Fibroblast of lung (primary cell): ENCODE measurements at regions not wholly inside any gene's neighbourhood (a gene's known extent, or its start where the extent isn't known, plus 50 kb on each side); places are given as distances from the start of the nearest gene placed in this dataset.

ENCODE experiments used
- DNase-seq, 2 donors: peaks; one replicate each; pipeline versions ENCODE4 v3.0.0 to v3.0.0-alpha.2; 2010; ENCODE audit warnings: low read depth in 2 of 2
- H2AFZ ChIP-seq: 2 replicates; pipeline ENCODE4 v1.5.1; 2012; ENCODE audit warnings: low read length, control low read depth, inconsistent platforms
- H3K27ac ChIP-seq: 2 replicates; pipeline ENCODE4 v1.5.1; 2011; ENCODE audit warnings: low read length, control low read depth; ENCODE audit not compliant: insufficient read depth
- H3K27me3 ChIP-seq: 2 replicates; pipeline ENCODE4 v1.5.1; 2011; ENCODE audit warnings: mild to moderate bottlenecking, low read length; ENCODE audit not compliant: control insufficient read depth, insufficient read depth
- H3K36me3 ChIP-seq: 2 replicates; pipeline ENCODE4 v1.5.1; 2011; ENCODE audit warnings: low read length; ENCODE audit not compliant: control insufficient read depth, insufficient read depth
- H3K4me1 ChIP-seq: 2 replicates; pipeline ENCODE4 v1.5.1; 2011; ENCODE audit warnings: low read length; ENCODE audit not compliant: control insufficient read depth, insufficient read depth; ENCODE audit errors: extremely low read depth
- H3K4me2 ChIP-seq: 2 replicates; pipeline ENCODE4 v1.5.1; 2011; ENCODE audit warnings: low read length, control low read depth; ENCODE audit not compliant: insufficient read depth; ENCODE audit errors: extremely low read depth
- H3K4me3 ChIP-seq, 4 experiments: fragments of 200-600 bp in 1 of 4; sonication (generic) in 1 of 4; replicated peaks in 1 of 4; 2 replicates each; pipeline ENCODE4 v1.5.1; 2011 to 2016; ENCODE audit warnings: low read length in 4 of 4, low read depth in 3 of 4, mild to moderate bottlenecking in 3 of 4, control low read depth in 2 of 4, inconsistent platforms in 1 of 4, mixed read lengths in 1 of 4; ENCODE audit not compliant: insufficient read depth in 1 of 4; ENCODE audit errors: control extremely low read depth in 1 of 4
- H3K79me2 ChIP-seq: 2 replicates; pipeline ENCODE4 v1.5.1; 2012; ENCODE audit warnings: mild to moderate bottlenecking, low read length, inconsistent platforms; ENCODE audit not compliant: control insufficient read depth, insufficient read depth
- H3K9ac ChIP-seq: 2 replicates; pipeline ENCODE4 v1.5.1; 2011; ENCODE audit warnings: mild to moderate bottlenecking, low read length, control low read depth; ENCODE audit not compliant: insufficient read depth
- H3K9me3 ChIP-seq: 2 replicates; pipeline ENCODE4 v1.5.1; 2012; ENCODE audit warnings: low read depth, low read length; ENCODE audit not compliant: control insufficient read depth, insufficient read depth
- H4K20me1 ChIP-seq: 2 replicates; pipeline ENCODE4 v1.5.1; 2011; ENCODE audit warnings: low read length; ENCODE audit not compliant: control insufficient read depth, insufficient read depth; ENCODE audit errors: extremely low read depth
- CTCF ChIP-seq, 2 donors: IDR thresholded peaks in 1 of 2; conservative IDR thresholded peaks in 1 of 2; 1 replicate in 1 of 2; 2 replicates in 1 of 2; pipeline ENCODE4 v1.5.1; 2011 to 2012; ENCODE audit warnings: low read length in 2 of 2, control low read depth in 1 of 2, inconsistent platforms in 1 of 2, low read depth in 1 of 2, mild to moderate bottlenecking in 1 of 2
- EZH2 ChIP-seq: IDR thresholded peaks from 2 replicates; pipeline ENCODE4 v1.5.1; 2012; ENCODE audit warnings: low read length, control low read depth, mild to moderate bottlenecking; ENCODE audit errors: missing control alignments

- Histone ChIP-seq H3K4me3 (no peak overlapping the region), H3K4me1 (no peaks in the 10 kb centered on the region), H3K27me3 (no peaks in the 10 kb centered on the region), H3K9ac (no peak overlapping the region), H3K9me3 (no peaks in the 10 kb centered on the region), H2AFZ (no peak overlapping the region), H3K4me2 (no peak overlapping the region), H3K27ac (no peak overlapping the region), H3K79me2 (no peaks in the 10 kb centered on the region), H4K20me1 (no peaks in the 10 kb centered on the region), H3K36me3 (no peaks in the 10 kb centered on the region)
- TF ChIP-seq EZH2 (no peak), CTCF (conservative IDR thresholded peaks at IDR 0.05 in 1 of 2, IDR thresholded peaks at IDR 0.05 in 1 of 2; ENCODE audit: low read depth in 1 of 2, low read length in 2 of 2) (no peak)
- no peak for DNase-seq
Measured at GRCh38 chr5:166270712-166271111, 2020.7 kb upstream of the WWC1 start.

- H3K27me3 ChIP-seq, result no peaks in the 10 kb centered on the region
- H3K4me2 ChIP-seq, result no peak overlapping the region
- no peak overlapping the region for H3K4me3 ChIP-seq
- H3K9me3 ChIP-seq, result no peaks in the 10 kb centered on the region
- H4K20me1 ChIP-seq, result no peaks in the 10 kb centered on the region
- H3K4me1 ChIP-seq, result no peaks in the 10 kb centered on the region
- H3K27ac ChIP-seq, result no peak overlapping the region
- no peaks in the 10 kb centered on the region for H3K79me2 ChIP-seq
- H3K36me3 ChIP-seq, result no peaks in the 10 kb centered on the region
- no peak overlapping the region for H3K9ac ChIP-seq
- TF ChIP-seq CTCF (conservative IDR thresholded peaks at IDR 0.05 in 1 of 2, IDR thresholded peaks at IDR 0.05 in 1 of 2; ENCODE audit: low read depth in 1 of 2, low read length in 2 of 2), result no peak
- TF ChIP-seq EZH2, result no peak
- no peak for DNase-seq
- no peak overlapping the region for H2AFZ ChIP-seq
Measured at GRCh38 chr5:166276006-166276405, 2015.4 kb upstream of the WWC1 start.

- H4K20me1 ChIP-seq, result no peaks in the 10 kb centered on the region
- no peaks in the 10 kb centered on the region for H3K79me2 ChIP-seq
- H3K4me1 ChIP-seq, result no peaks in the 10 kb centered on the region
- H3K9me3 ChIP-seq, result no peaks in the 10 kb centered on the region
- no peaks in the 10 kb centered on the region for H3K36me3 ChIP-seq
- H3K4me3 ChIP-seq, result no peak overlapping the region
- no peaks in the 10 kb centered on the region for H3K27me3 ChIP-seq
- H3K9ac ChIP-seq, result no peak overlapping the region
- H3K4me2 ChIP-seq, result no peak overlapping the region
- TF ChIP-seq EZH2, result no peak
- TF ChIP-seq CTCF (conservative IDR thresholded peaks at IDR 0.05 in 1 of 2, IDR thresholded peaks at IDR 0.05 in 1 of 2; ENCODE audit: low read depth in 1 of 2, low read length in 2 of 2), result no peak
- H2AFZ ChIP-seq, result no peak overlapping the region
- H3K27ac ChIP-seq, result no peak overlapping the region
- no peak for DNase-seq
Measured at GRCh38 chr5:166279828-166280227, 2011.6 kb upstream of the WWC1 start.
